Skin epidermis (tissue), 12 donors: ENCODE measurements at regions not wholly inside any gene's neighbourhood (a gene's known extent, or its start where the extent isn't known, plus 50 kb on each side); places are given as distances from the start of the nearest gene placed in this dataset.

Source experiments
- H3K27ac ChIP-seq, 21 experiments: fragments of 200-600 bp; sonication (generic) in 11 of 21; one replicate each; pipeline ENCODE4 v1.5.0; 2020; ENCODE audit warnings: mild to moderate bottlenecking in 3 of 21, inconsistent platforms in 2 of 21, moderate library complexity in 2 of 21
- H3K4me3 ChIP-seq, 7 experiments: fragments of 200-600 bp; sonication (generic) in 2 of 7; one replicate each; pipeline ENCODE4 v1.5.0; 2020; ENCODE audit warnings: inconsistent platforms in 2 of 7, mild to moderate bottlenecking in 2 of 7, moderate library complexity in 1 of 7

- no peak overlapping the region for H3K4me3 ChIP-seq
- H3K27ac ChIP-seq, result no peak overlapping the region
These were observed 649.6 kb upstream of the NDST4 start for GRCh38 chr4:115763051-115763450.

- H3K27ac ChIP-seq, result no peak overlapping the region
These were observed 645.8 kb upstream of the NDST4 start for GRCh38 chr4:115759231-115759630.

GRCh38 chr4:115749404-115749803 is 636.0 kb upstream of the NDST4 start:
- Histone ChIP-seq H3K27ac (no peak overlapping the region), H3K4me3 (no peak overlapping the region)

More at GRCh38 chr4:115759231-115759630, 645.8 kb upstream of the NDST4 start:
- H3K4me3 ChIP-seq, result no peak overlapping the region

GRCh38 chr4:115740806-115741205 is 627.4 kb upstream of the NDST4 start:
- no peak overlapping the region for H3K4me3 ChIP-seq
- no peak overlapping the region for H3K27ac ChIP-seq

GRCh38 chr4:115729739-115730266 is 616.4 kb upstream of the NDST4 start:
- H3K27ac ChIP-seq, result no peak overlapping the region
- no peak overlapping the region for H3K4me3 ChIP-seq

- H3K27ac ChIP-seq, result no peak overlapping the region
- H3K4me3 ChIP-seq, result no peak overlapping the region
These were observed 610.2 kb upstream of the NDST4 start for GRCh38 chr4:115723621-115724020.

- Histone ChIP-seq H3K4me3 (no peak overlapping the region), H3K27ac (no peak overlapping the region)
These were observed 607.2 kb upstream of the NDST4 start for GRCh38 chr4:115720611-115721010.

- H3K27ac ChIP-seq, result no peak overlapping the region
These were observed 598.2 kb upstream of the NDST4 start for GRCh38 chr4:115711575-115711974.

GRCh38 chr4:115688961-115689360 is 575.5 kb upstream of the NDST4 start:
- H3K4me3 ChIP-seq, result no peak overlapping the region

More at GRCh38 chr4:115711575-115711974, 598.2 kb upstream of the NDST4 start:
- no peak overlapping the region for H3K4me3 ChIP-seq

GRCh38 chr4:115687052-115687755 is 573.8 kb upstream of the NDST4 start:
- Histone ChIP-seq H3K27ac (no peak overlapping the region), H3K4me3 (no peak overlapping the region)

More at GRCh38 chr4:115688961-115689360, 575.5 kb upstream of the NDST4 start:
- H3K27ac ChIP-seq, result no peak overlapping the region

- Histone ChIP-seq H3K4me3 (no peak overlapping the region), H3K27ac (no peak overlapping the region)
These were observed 565.1 kb upstream of the NDST4 start for GRCh38 chr4:115678425-115678941.

GRCh38 chr4:115675719-115676118 is 562.3 kb upstream of the NDST4 start:
- Histone ChIP-seq H3K4me3 (no peak overlapping the region), H3K27ac (no peak overlapping the region)

- H3K4me3 ChIP-seq, result no peak overlapping the region
- H3K27ac ChIP-seq, result no peak overlapping the region
These were observed 561.1 kb upstream of the NDST4 start for GRCh38 chr4:115674485-115674884.

- H3K27ac ChIP-seq, result no peak overlapping the region
- no peak overlapping the region for H3K4me3 ChIP-seq
These were observed 558.2 kb upstream of the NDST4 start for GRCh38 chr4:115671581-115671980.

GRCh38 chr4:115670930-115671329 is 557.5 kb upstream of the NDST4 start:
- no peak overlapping the region for H3K27ac ChIP-seq
- no peak overlapping the region for H3K4me3 ChIP-seq

- H3K27ac ChIP-seq, result no peak overlapping the region
- H3K4me3 ChIP-seq, result no peak overlapping the region
These were observed 555.0 kb upstream of the NDST4 start for GRCh38 chr4:115668396-115668795.

GRCh38 chr4:115664285-115664684 is 550.9 kb upstream of the NDST4 start:
- Histone ChIP-seq H3K4me3 (no peak overlapping the region), H3K27ac (no peak overlapping the region)

- no peak overlapping the region for H3K27ac ChIP-seq
- no peak overlapping the region for H3K4me3 ChIP-seq
These were observed 547.0 kb upstream of the NDST4 start for GRCh38 chr4:115660465-115660864.

GRCh38 chr4:115657991-115658650 is 544.7 kb upstream of the NDST4 start:
- H3K4me3 ChIP-seq, result no peak overlapping the region
- no peak overlapping the region for H3K27ac ChIP-seq

- no peak overlapping the region for H3K27ac ChIP-seq
- no peak overlapping the region for H3K4me3 ChIP-seq
These were observed 542.2 kb upstream of the NDST4 start for GRCh38 chr4:115655626-115656025.

GRCh38 chr4:115648786-115649185 is 535.4 kb upstream of the NDST4 start:
- no peak overlapping the region for H3K27ac ChIP-seq
- no peak overlapping the region for H3K4me3 ChIP-seq
